ENCODE measurements at regions not wholly inside any gene's neighbourhood (a gene's known extent, or its start where the extent isn't known, plus 50 kb on each side); places are given as distances from the start of the nearest gene placed in this dataset.

DNA sequence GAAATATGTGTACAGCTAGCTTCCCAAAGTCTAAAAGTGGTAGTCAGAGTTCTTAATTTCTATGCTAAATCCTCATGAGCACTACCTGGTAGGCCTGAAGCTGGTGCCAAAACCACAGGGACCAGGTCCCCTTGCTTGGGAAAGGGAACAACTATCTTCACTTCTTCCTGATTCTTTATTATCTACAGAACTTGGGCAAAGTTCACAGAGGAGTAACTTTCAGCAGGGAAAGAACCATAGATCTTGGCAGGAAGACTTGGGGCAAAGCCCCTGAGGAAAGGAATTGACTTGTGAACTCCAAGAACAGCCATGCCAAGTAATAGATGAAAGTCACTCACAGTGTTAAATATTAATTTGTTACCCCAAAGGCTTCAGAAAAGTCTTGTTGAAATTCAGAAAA, 193.0 kb downstream of the ZC3H11B start:
- TF ChIP-seq CEBPB (IDR thresholded peaks at IDR 0.05) (no peak), ZFP36 (IDR thresholded peaks at IDR 0.05; ENCODE audit: borderline replicate concordance, partially characterized antibody) (no peak), HOXB13 (CRISPR knock-in tag; IDR thresholded peaks at IDR 0.05; ENCODE audit: low read depth) (no peak), ZC3H11A (IDR thresholded peaks at IDR 0.05) (no peak)
- ATAC-seq (no peak), FAIRE-seq (no peak), DNase-seq (ENCODE audit: low read depth in 1 of 2, low spot score in 1 of 2) (no peak)
- Histone ChIP-seq H3K4me3 (no peak overlapping the region), H3K4me1 (peaks cover 5% of the 10 kb centered on the region; the same call in 1 of the 3 replicates), H3K4me2 (0 out of 3 replicates have a peak overlapping the region, but pooled peaks have one; percentile 10), H3K27ac (no peak overlapping the region; a peak in 1 of 6 replicates), H3K9me3 (no peaks in the 10 kb centered on the region)
- ChIA-PET POLR2A (no interaction called here), CTCF (interaction anchor here (0.6 kb wide), 1 partner anchor 241 kb away, joined by 3 read pairs; no protein-coding TSS in a partner anchor)

DNA sequence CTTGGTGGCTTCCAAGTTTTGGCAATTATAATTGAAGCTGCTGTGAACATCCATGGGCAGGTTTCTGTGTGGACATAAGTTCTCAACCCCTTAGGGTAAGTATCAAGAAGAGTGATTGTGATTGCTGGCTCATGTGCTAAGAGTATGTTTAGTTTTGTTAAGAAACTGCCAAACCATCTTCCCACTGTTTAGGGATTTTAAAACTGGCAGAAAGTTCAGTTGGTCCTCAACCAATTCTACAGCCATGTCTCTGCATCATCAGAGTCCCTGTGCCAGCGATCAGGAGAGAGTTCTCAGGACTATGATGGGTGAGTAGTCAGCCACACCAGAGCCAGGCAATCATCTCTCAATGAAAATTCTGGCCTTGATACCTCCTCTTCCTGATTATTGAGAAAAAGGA, 193.8 kb downstream of the ZC3H11B start:
- WGBS (ENCODE audit: missing lambda C conversion rate) = 45% methylated on average over 1 of the region's 1 CpG

DNA sequence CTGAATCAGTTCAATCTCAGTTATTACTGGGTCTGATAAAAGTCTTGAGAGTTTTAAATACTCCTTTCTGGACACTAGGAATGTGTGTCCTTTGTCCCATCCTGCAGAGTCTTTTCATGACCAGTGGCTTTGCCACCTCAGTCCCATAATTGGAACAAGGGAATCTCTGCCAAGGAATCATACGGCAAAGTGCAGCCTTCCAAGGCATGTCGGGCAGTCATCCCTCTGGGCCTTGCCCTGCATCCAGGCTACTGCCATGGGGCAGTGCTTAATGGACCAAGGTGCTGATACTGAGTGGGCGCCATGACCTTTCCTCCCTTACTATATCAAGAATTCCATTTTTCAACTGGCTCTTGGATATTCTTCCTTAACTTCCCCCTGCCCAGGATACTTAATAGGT, 195.3 kb downstream of the ZC3H11B start:
- Histone ChIP-seq H3K9me3 (no peaks in the 10 kb centered on the region), H3K27ac (no peak overlapping the region), H3K4me3 (no peak overlapping the region), H3K4me1 (peaks cover 8% of the 10 kb centered on the region; the same call in 1 of the 3 replicates), H3K4me2 (no peak overlapping the region)
- TF ChIP-seq BHLHE40 (IDR thresholded peaks at IDR 0.05; ENCODE audit: low read depth, low read length) = no peak
- TF ChIP-seq, protein P1, sequence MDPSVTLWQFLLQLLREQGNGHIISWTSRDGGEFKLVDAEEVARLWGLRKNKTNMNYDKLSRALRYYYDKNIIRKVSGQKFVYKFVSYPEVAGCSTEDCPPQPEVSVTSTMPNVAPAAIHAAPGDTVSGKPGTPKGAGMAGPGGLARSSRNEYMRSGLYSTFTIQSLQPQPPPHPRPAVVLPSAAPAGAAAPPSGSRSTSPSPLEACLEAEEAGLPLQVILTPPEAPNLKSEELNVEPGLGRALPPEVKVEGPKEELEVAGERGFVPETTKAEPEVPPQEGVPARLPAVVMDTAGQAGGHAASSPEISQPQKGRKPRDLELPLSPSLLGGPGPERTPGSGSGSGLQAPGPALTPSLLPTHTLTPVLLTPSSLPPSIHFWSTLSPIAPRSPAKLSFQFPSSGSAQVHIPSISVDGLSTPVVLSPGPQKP (IDR thresholded peaks at IDR 0.05; ENCODE audit: low read depth, low read length) = no peak
- TF ChIP-seq HEYL (CRISPR knock-in tag; IDR thresholded peaks at IDR 0.05) = no peak
- no peak for TF ChIP-seq ZNF302 (CRISPR knock-in tag; IDR thresholded peaks at IDR 0.05)
- no peak for TF ChIP-seq NR3C1 (IDR thresholded peaks at IDR 0.05)
- TF ChIP-seq, protein P2, sequence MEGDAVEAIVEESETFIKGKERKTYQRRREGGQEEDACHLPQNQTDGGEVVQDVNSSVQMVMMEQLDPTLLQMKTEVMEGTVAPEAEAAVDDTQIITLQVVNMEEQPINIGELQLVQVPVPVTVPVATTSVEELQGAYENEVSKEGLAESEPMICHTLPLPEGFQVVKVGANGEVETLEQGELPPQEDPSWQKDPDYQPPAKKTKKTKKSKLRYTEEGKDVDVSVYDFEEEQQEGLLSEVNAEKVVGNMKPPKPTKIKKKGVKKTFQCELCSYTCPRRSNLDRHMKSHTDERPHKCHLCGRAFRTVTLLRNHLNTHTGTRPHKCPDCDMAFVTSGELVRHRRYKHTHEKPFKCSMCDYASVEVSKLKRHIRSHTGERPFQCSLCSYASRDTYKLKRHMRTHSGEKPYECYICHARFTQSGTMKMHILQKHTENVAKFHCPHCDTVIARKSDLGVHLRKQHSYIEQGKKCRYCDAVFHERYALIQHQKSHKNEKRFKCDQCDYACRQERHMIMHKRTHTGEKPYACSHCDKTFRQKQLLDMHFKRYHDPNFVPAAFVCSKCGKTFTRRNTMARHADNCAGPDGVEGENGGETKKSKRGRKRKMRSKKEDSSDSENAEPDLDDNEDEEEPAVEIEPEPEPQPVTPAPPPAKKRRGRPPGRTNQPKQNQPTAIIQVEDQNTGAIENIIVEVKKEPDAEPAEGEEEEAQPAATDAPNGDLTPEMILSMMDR (IDR thresholded peaks at IDR 0.05) = no peak
- TF ChIP-seq EHF (CRISPR knock-in tag; IDR thresholded peaks at IDR 0.05) = no peak
- TF ChIP-seq EP300 (IDR thresholded peaks at IDR 0.05) = no peak
- no peak for TF ChIP-seq RARB (CRISPR knock-in tag; IDR thresholded peaks at IDR 0.05)
- TF ChIP-seq CBX2 (IDR thresholded peaks at IDR 0.05; ENCODE audit: borderline replicate concordance, low read depth) = no peak
- TF ChIP-seq FOSB (CRISPR knock-in tag; IDR thresholded peaks at IDR 0.05) = no peak
- TF ChIP-seq CHD2 (IDR thresholded peaks at IDR 0.05; ENCODE audit: low read length, partially characterized antibody) = no peak
- no peak for TF ChIP-seq POLR2A (IDR thresholded peaks at IDR 0.05; ENCODE audit: low read length)
- TF ChIP-seq, protein P3, sequence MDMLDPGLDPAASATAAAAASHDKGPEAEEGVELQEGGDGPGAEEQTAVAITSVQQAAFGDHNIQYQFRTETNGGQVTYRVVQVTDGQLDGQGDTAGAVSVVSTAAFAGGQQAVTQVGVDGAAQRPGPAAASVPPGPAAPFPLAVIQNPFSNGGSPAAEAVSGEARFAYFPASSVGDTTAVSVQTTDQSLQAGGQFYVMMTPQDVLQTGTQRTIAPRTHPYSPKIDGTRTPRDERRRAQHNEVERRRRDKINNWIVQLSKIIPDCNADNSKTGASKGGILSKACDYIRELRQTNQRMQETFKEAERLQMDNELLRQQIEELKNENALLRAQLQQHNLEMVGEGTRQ (IDR thresholded peaks at IDR 0.05) = no peak
- TF ChIP-seq HOXA7 (CRISPR knock-in tag; IDR thresholded peaks at IDR 0.05) = no peak
- no peak for DNase-seq (ENCODE audit: low read depth in 1 of 2, low spot score in 1 of 2)
- 84% methylated on average over 3 of the region's 3 CpGs for WGBS (ENCODE audit: missing lambda C conversion rate)
- CTCF ChIA-PET = interaction anchor here (1.0 kb wide), 1 partner anchor 10 kb away, joined by 3 read pairs; no protein-coding TSS in a partner anchor
- ATAC-seq = no peak
- no peak for FAIRE-seq
- POLR2A ChIA-PET = no interaction called here

More for the DNA sequence above, 193.8 kb downstream of the ZC3H11B start:
- CTCF ChIA-PET = interaction anchor here (1.0 kb wide), 1 partner anchor 18 kb away, joined by 3 read pairs; no protein-coding TSS in a partner anchor
- H3K4me3 ChIP-seq = no peak overlapping the region
- no peak for FAIRE-seq
- no peak for ATAC-seq
- peaks cover 8% of the 10 kb centered on the region; the same call in 1 of the 3 replicates for H3K4me1 ChIP-seq
- DNase-seq (ENCODE audit: low read depth in 1 of 2, low spot score in 1 of 2) = no peak
- H3K9me3 ChIP-seq = no peaks in the 10 kb centered on the region
- H3K27ac ChIP-seq = peak overlapping the region in 1 of 2 experiments; percentile 10; a peak in 1 of 6 replicates
- POLR2A ChIA-PET = no interaction called here
- no peak for TF ChIP-seq HOXB5 (CRISPR knock-in tag; IDR thresholded peaks at IDR 0.05)
- TF ChIP-seq CEBPB (IDR thresholded peaks at IDR 0.05) = no peak
- TF ChIP-seq ZNF302 (CRISPR knock-in tag; IDR thresholded peaks at IDR 0.05) = no peak
- TF ChIP-seq, protein P4, sequence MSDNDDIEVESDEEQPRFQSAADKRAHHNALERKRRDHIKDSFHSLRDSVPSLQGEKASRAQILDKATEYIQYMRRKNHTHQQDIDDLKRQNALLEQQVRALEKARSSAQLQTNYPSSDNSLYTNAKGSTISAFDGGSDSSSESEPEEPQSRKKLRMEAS (IDR thresholded peaks at IDR 0.05) = no peak
- TF ChIP-seq, protein P1 (IDR thresholded peaks at IDR 0.05; ENCODE audit: low read depth, low read length) = no peak
- no peak for TF ChIP-seq POLR2A (IDR thresholded peaks at IDR 0.05; ENCODE audit: low read length)
- TF ChIP-seq, protein P5, sequence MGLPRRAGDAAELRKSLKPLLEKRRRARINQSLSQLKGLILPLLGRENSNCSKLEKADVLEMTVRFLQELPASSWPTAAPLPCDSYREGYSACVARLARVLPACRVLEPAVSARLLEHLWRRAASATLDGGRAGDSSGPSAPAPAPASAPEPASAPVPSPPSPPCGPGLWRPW (IDR thresholded peaks at IDR 0.05) = no peak
- no peak for TF ChIP-seq CHD2 (IDR thresholded peaks at IDR 0.05; ENCODE audit: low read length, partially characterized antibody)
- TF ChIP-seq HDAC2 (IDR thresholded peaks at IDR 0.05) = no peak
- TF ChIP-seq NPAS2 (CRISPR knock-in tag; IDR thresholded peaks at IDR 0.05; ENCODE audit: borderline replicate concordance) = no peak
- no peak for TF ChIP-seq NFE2L2 (conservative IDR thresholded peaks at IDR 0.05; ENCODE audit: low read length)
- TF ChIP-seq ZFP36 (IDR thresholded peaks at IDR 0.05; ENCODE audit: borderline replicate concordance, partially characterized antibody) = no peak
- no peak overlapping the region for H3K4me2 ChIP-seq

Data from A549 (cell line).